ENCODE measurements at regions not wholly inside any gene's neighbourhood (a gene's known extent, or its start where the extent isn't known, plus 50 kb on each side); places are given as distances from the start of the nearest gene placed in this dataset.

- WGBS = 81% methylated on average over 1 of the region's 1 CpG
- Histone ChIP-seq H3K4me3 (no peak overlapping the region), H3K9me3 (no peaks in the 10 kb centered on the region), H3K27ac (no peak overlapping the region), H3K4me1 (replicated peaks) (no peaks in the 10 kb centered on the region), H3K27me3 (replicated peaks; ENCODE audit: insufficient read depth) (no peaks in the 10 kb centered on the region), H3K36me3 (no peaks in the 10 kb centered on the region)
- intact Hi-C loops (cut with DNase I) = no loop called here
- no peak for TF ChIP-seq POLR2AphosphoS5 (IDR thresholded peaks at IDR 0.05)
- TF ChIP-seq, protein P1, sequence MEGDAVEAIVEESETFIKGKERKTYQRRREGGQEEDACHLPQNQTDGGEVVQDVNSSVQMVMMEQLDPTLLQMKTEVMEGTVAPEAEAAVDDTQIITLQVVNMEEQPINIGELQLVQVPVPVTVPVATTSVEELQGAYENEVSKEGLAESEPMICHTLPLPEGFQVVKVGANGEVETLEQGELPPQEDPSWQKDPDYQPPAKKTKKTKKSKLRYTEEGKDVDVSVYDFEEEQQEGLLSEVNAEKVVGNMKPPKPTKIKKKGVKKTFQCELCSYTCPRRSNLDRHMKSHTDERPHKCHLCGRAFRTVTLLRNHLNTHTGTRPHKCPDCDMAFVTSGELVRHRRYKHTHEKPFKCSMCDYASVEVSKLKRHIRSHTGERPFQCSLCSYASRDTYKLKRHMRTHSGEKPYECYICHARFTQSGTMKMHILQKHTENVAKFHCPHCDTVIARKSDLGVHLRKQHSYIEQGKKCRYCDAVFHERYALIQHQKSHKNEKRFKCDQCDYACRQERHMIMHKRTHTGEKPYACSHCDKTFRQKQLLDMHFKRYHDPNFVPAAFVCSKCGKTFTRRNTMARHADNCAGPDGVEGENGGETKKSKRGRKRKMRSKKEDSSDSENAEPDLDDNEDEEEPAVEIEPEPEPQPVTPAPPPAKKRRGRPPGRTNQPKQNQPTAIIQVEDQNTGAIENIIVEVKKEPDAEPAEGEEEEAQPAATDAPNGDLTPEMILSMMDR (IDR thresholded peaks at IDR 0.05) = no peak
- TF ChIP-seq POLR2A (IDR thresholded peaks at IDR 0.05) = no peak
- DNase-seq (ENCODE audit: low spot score) = no peak
Measured at GRCh38 chr1:177571076-177571475, 398.8 kb downstream of the SEC16B start.

DNA sequence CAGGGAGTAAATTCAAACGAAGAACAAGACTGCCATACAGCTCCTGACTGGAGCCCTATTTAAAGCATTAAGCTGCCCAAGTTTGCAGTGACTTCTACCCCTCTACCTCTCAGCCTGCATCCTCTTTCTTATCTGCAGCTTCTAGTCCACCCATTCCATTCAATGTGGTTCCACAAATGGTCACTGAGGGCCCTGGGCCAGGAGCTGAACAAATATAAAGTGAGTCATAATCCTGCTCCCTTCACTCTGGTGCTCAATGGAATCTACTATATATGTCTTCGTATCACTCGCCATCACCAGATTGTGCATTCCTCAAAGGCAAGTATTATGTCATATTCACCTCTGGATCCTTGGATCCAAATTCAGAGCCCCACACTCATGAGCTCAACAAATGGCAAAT is 398.7 kb downstream of the BRINP2 start:
- intact Hi-C loops (cut with DNase I) = no loop called here
- no peak for DNase-seq (ENCODE audit: low spot score)
- 86% methylated on average over 3 of the region's 3 CpGs for WGBS
- Histone ChIP-seq H3K27ac (no peak overlapping the region), H3K27me3 (replicated peaks; ENCODE audit: insufficient read depth) (no peaks in the 10 kb centered on the region), H3K9me3 (no peaks in the 10 kb centered on the region), H3K4me1 (replicated peaks) (no peaks in the 10 kb centered on the region), H3K36me3 (no peaks in the 10 kb centered on the region), H3K4me3 (no peak overlapping the region)
- TF ChIP-seq POLR2A (IDR thresholded peaks at IDR 0.05) = no peak
- TF ChIP-seq, protein P1 (IDR thresholded peaks at IDR 0.05) = no peak
- TF ChIP-seq POLR2AphosphoS5 (IDR thresholded peaks at IDR 0.05) = no peak

DNA sequence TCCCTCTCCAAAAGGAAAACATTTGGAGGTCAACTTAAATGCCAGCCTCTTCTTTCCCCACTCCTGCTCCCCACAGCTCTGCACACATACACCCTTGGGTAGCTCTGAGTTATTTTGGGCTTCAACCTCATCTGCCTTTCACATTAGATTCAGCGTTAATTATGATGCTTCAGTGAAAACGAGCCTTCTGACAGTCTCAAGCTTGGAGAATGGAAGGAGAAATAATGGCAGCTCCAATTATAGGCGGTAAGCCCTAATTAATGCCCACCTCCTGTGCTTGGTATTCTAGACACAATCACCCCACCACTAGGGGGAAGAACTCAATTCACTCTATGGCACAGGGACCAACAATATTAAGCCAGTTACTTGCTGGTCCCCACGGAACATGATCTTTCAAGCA is 397.9 kb downstream of the BRINP2 start:
- H3K4me1 ChIP-seq (replicated peaks) = no peaks in the 10 kb centered on the region
- DNase-seq (ENCODE audit: low spot score) = no peak
- H3K27me3 ChIP-seq (replicated peaks; ENCODE audit: insufficient read depth) = no peaks in the 10 kb centered on the region
- no peak overlapping the region for H3K4me3 ChIP-seq
- WGBS = 85% methylated on average over 4 of the region's 4 CpGs
- H3K9me3 ChIP-seq = no peaks in the 10 kb centered on the region
- no peak overlapping the region for H3K27ac ChIP-seq
- intact Hi-C loops (cut with DNase I) = no loop called here
- no peaks in the 10 kb centered on the region for H3K36me3 ChIP-seq
- TF ChIP-seq POLR2AphosphoS5 (IDR thresholded peaks at IDR 0.05) = no peak

- no peaks in the 10 kb centered on the region for H3K4me1 ChIP-seq (replicated peaks)
- TF ChIP-seq POLR2A (IDR thresholded peaks at IDR 0.05) = no peak
- TF ChIP-seq, protein P1 (IDR thresholded peaks at IDR 0.05) = peak in 1 of 4 experiments; percentile 11
- H3K4me3 ChIP-seq = no peak overlapping the region
- no peaks in the 10 kb centered on the region for H3K27me3 ChIP-seq (replicated peaks; ENCODE audit: insufficient read depth)
- WGBS = 73% methylated on average over 1 of the region's 1 CpG
- H3K27ac ChIP-seq = no peak overlapping the region
- intact Hi-C loops (cut with DNase I) = no loop called here
- H3K9me3 ChIP-seq = no peaks in the 10 kb centered on the region
- DNase-seq (ENCODE audit: low spot score) = no peak
- H3K36me3 ChIP-seq = no peaks in the 10 kb centered on the region
Measured at GRCh38 chr1:177567393-177567792, 396.6 kb downstream of the BRINP2 start.

DNA sequence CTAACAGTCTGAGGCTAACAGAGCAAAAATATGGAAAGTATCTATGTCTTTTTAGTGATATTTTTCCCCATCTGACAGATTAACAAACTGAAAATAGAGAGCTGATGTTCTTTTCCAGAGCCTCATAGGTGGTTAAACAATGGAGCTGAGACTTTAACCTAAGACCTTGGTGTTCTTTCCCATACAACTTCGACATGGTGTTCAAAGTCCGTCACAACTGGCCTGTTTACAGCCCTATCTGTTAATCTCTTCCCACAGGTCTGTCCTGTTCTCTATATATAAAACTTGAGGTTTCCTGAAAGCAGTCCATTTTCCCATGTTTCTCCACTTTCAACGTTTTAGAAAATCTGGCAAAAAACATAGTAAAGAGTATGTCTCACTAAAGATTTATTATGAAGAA is 395.7 kb downstream of the BRINP2 start:
- H3K4me3 ChIP-seq = no peak overlapping the region
- no peaks in the 10 kb centered on the region for H3K4me1 ChIP-seq (replicated peaks)
- 49% methylated on average over 3 of the region's 3 CpGs for WGBS
- no peaks in the 10 kb centered on the region for H3K27me3 ChIP-seq (replicated peaks; ENCODE audit: insufficient read depth)
- H3K36me3 ChIP-seq = no peaks in the 10 kb centered on the region
- intact Hi-C loops (cut with DNase I) = no loop called here
- no peaks in the 10 kb centered on the region for H3K9me3 ChIP-seq
- DNase-seq (ENCODE audit: low spot score) = no peak
- H3K27ac ChIP-seq = no peak overlapping the region
- TF ChIP-seq POLR2AphosphoS5 (IDR thresholded peaks at IDR 0.05) = no peak
- TF ChIP-seq, protein P1 (IDR thresholded peaks at IDR 0.05) = no peak
- no peak for TF ChIP-seq POLR2A (IDR thresholded peaks at IDR 0.05)
